ENCODE measurements at regions not wholly inside any gene's neighbourhood (a gene's known extent, or its start where the extent isn't known, plus 50 kb on each side); places are given as distances from the start of the nearest gene placed in this dataset.

- TF ChIP-seq CTCF (conservative IDR thresholded peaks at IDR 0.05; ENCODE audit: low read length) (no peak), EZH2phosphoT487 (IDR thresholded peaks at IDR 0.05; ENCODE audit: borderline replicate concordance, low read depth, low read length) (no peak)
These were observed 606.7 kb upstream of the FAM174A start for GRCh38 chr5:99928490-99928889.
